Activated CD8-positive, alpha-beta T cell treated with anti-CD3 and anti-CD28 coated beads for 36 hours (primary cell): ENCODE measurements at regions not wholly inside any gene's neighbourhood (a gene's known extent, or its start where the extent isn't known, plus 50 kb on each side); places are given as distances from the start of the nearest gene placed in this dataset.

Source experiments
- ATAC-seq: fragments of 200-7000 bp; cut with Tn5 transposase; one replicate; pipeline ENCODE4 v1.10.0; 2021; ENCODE audit warnings: mild to moderate bottlenecking, moderate library complexity
- CTCF ChIA-PET: fragments of 350-600 bp; sonication (Branson Sonifier 250); formaldehyde crosslinking; loops from one replicate; lab custom pipeline; 2021; ENCODE audit warnings: antibody characterized with exemption; lab: Charles Lee
- POLR2A ChIA-PET: fragments of 350-600 bp; sonication (Branson Sonifier 250); formaldehyde crosslinking; loops from one replicate; lab custom pipeline; 2021; ENCODE audit warnings: antibody characterized with exemption; lab: Charles Lee
- DNase-seq: peaks from one replicate; pipeline ENCODE4 v3.0.0-alpha.2; 2020
- H3K27ac Mint-ChIP-seq: one replicate; pipeline ENCODE4 v1.8.0; 2021; ENCODE audit warnings: mild to moderate bottlenecking, mixed read lengths
- H3K27me3 Mint-ChIP-seq: one replicate; pipeline ENCODE4 v1.8.0; 2021; ENCODE audit warnings: mixed read lengths
- H3K36me3 Mint-ChIP-seq: one replicate; pipeline ENCODE4 v1.8.0; 2021; ENCODE audit warnings: low read depth, mixed read lengths
- H3K4me1 Mint-ChIP-seq: one replicate; pipeline ENCODE4 v1.8.0; 2021; ENCODE audit warnings: low read depth, mixed read lengths
- H3K4me3 Mint-ChIP-seq: one replicate; pipeline ENCODE4 v1.8.0; 2021; ENCODE audit warnings: mild to moderate bottlenecking, moderate library complexity, mixed read lengths
- H3K9me3 Mint-ChIP-seq: one replicate; pipeline ENCODE4 v1.8.0; 2021; ENCODE audit warnings: mixed read lengths
- intact Hi-C: fragments of 100-400 bp; cut with micrococcal nuclease; formaldehyde crosslinking; loops from one replicate; pipeline ENCODE4 v1.10.0; 2022
- TF ChIP-seq, protein P1 (sequence below): fragments of 200-600 bp; IDR thresholded peaks from one replicate; pipeline ENCODE4 v1.8.0; 2022; ENCODE audit warnings: antibody characterized with exemption, mild to moderate bottlenecking

DNA sequence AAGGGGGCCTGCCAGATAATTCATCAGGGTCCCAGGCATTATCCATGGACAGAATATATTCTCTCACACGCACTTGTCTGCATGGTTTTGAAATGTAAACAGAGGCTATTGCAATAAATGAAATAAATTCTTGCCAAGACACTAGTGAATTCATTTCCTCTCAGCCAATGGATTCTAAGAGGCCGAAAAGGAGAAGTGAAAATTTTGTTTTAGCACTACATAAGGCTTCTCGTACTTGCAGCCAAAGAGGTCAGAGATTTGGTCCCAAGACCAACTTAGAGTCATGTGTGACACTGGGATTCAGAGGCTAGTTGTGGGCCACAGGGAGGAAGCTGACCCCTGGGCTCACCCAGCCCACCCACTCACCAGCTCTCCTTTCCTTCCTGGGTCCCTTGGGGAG is 184.1 kb upstream of the GLI2 start:
- Mint-ChIP-seq H3K27me3 (peaks cover 12% of the 10 kb centered on the region), H3K4me3 (no peak overlapping the region), H3K27ac (no peak overlapping the region), H3K9me3 (no peaks in the 10 kb centered on the region), H3K4me1 (peaks cover 4% of the 10 kb centered on the region), H3K36me3 (no peaks in the 10 kb centered on the region)
- DNase-seq = no peak
- ATAC-seq = no peak
- TF ChIP-seq, protein P1, sequence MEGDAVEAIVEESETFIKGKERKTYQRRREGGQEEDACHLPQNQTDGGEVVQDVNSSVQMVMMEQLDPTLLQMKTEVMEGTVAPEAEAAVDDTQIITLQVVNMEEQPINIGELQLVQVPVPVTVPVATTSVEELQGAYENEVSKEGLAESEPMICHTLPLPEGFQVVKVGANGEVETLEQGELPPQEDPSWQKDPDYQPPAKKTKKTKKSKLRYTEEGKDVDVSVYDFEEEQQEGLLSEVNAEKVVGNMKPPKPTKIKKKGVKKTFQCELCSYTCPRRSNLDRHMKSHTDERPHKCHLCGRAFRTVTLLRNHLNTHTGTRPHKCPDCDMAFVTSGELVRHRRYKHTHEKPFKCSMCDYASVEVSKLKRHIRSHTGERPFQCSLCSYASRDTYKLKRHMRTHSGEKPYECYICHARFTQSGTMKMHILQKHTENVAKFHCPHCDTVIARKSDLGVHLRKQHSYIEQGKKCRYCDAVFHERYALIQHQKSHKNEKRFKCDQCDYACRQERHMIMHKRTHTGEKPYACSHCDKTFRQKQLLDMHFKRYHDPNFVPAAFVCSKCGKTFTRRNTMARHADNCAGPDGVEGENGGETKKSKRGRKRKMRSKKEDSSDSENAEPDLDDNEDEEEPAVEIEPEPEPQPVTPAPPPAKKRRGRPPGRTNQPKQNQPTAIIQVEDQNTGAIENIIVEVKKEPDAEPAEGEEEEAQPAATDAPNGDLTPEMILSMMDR = no peak
- ChIA-PET POLR2A (interaction anchor here (0.7 kb wide), 1 partner anchor 32 kb away, joined by 3 read pairs; no protein-coding TSS in a partner anchor), CTCF (interaction anchor here (2.7 kb wide), 1 partner anchor 208 kb away, joined by 7 read pairs; no protein-coding TSS in a partner anchor)
- intact Hi-C loops = no loop called here

DNA sequence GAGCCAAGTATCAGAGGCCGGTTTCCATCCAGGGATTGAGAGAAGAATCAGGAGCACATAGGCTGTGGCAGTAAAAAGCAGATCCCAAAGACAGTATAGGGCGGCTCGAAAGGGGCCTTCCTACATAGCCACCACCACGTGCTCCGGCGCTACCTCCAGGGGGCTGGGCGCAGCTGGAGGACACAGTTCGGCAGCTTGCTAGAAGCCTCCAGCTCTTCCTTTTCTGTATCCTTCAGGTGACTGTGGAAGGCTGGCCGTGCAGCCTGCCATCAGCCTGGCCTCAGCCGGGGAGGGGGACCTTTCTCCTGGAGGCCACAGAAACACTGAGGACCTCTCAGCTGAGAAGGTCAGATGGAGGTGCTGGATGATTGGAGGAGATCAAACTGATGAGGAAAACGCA is 183.6 kb upstream of the GLI2 start:
- POLR2A ChIA-PET = no interaction called here
- H3K27me3 Mint-ChIP-seq = peaks cover 12% of the 10 kb centered on the region
- intact Hi-C loops = no loop called here
- H3K9me3 Mint-ChIP-seq = no peaks in the 10 kb centered on the region
- TF ChIP-seq, protein P1 = no peak
- no peak overlapping the region for H3K4me3 Mint-ChIP-seq
- CTCF ChIA-PET = interaction anchor here (1.6 to 2.7 kb wide), 2 partner anchors 128 to 208 kb away, joined by 7 read pairs; no protein-coding TSS in a partner anchor
- H3K4me1 Mint-ChIP-seq = peaks cover 4% of the 10 kb centered on the region
- no peaks in the 10 kb centered on the region for H3K36me3 Mint-ChIP-seq
- DNase-seq (no peak), ATAC-seq (no peak)
- no peak overlapping the region for H3K27ac Mint-ChIP-seq

DNA sequence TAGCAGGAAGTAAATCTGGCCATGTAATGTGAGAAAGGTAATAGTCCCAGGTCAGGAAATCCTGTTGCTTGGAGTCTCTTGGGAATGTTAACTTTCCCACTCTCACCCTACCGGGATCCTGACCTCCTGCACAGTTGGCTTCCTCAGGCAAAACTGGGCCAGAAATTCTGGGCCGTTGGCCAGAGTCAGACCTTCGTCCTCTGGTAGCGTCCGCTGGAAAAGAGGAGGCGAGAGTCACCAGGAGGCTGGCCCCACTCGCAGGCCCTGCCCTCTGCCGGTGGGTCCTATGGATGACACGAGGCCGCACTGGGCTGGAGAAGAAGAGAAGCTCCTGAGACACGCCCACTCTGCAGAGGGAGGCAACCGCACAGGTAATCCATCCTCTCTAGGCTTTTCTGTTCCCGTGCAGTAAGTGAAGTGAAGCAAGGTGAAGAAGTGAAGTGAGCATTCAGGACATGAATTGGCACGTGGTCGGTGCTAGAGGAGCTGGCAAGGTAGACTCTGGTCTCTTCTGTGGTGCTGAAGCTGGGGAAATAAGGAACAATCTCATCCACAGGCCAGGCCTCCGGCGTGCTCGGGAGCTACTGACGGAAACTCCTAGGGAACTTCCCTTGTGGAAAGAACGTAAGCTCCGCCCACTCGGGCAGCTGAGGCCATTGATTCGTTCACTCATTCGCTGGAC is 182.7 kb upstream of the GLI2 start:
- H3K36me3 Mint-ChIP-seq = no peaks in the 10 kb centered on the region
- peak; percentile 57 for DNase-seq
- no peak overlapping the region for H3K27ac Mint-ChIP-seq
- H3K4me1 Mint-ChIP-seq = peaks cover 4% of the 10 kb centered on the region
- intact Hi-C loops = no loop called here
- POLR2A ChIA-PET = interaction anchor here (0.5 kb wide), 1 partner anchor 1017 kb away, joined by 3 read pairs; no protein-coding TSS in a partner anchor
- ATAC-seq = peak; percentile 89
- no peaks in the 10 kb centered on the region for H3K9me3 Mint-ChIP-seq
- H3K27me3 Mint-ChIP-seq = peaks cover 12% of the 10 kb centered on the region
- H3K4me3 Mint-ChIP-seq = no peak overlapping the region
- TF ChIP-seq, protein P1 = peak; percentile 55
- CTCF ChIA-PET = interaction anchor here (1.0 to 2.7 kb wide), 4 partner anchors 32 to 209 kb away, joined by 3 to 7 read pairs (median 6); no protein-coding TSS in a partner anchor

DNA sequence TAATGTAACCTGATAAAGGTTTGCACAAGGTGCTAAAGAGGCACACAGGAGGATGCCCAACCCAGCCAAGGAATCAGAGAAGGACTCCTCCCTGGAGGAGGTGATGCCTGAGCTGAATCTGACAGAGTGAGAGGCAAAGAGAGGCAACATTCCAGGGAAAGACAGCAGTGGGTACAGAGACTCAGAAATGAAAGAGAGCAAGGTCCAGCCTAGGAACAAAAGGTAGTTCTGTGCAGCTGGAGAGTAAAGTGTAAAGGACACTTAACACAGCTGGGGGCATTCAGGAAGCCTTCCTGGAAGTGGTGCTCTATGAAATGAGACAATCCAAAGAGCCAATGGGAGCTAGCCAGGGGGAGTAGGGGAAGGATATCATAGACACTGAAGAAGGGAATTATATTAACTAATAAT is 181.0 kb upstream of the GLI2 start:
- no peak for ATAC-seq
- TF ChIP-seq, protein P1 = no peak
- POLR2A ChIA-PET = no interaction called here
- Mint-ChIP-seq H3K4me3 (no peak overlapping the region), H3K4me1 (peaks cover 4% of the 10 kb centered on the region), H3K9me3 (no peaks in the 10 kb centered on the region), H3K27ac (no peak overlapping the region), H3K27me3 (peaks cover 14% of the 10 kb centered on the region), H3K36me3 (no peaks in the 10 kb centered on the region)
- CTCF ChIA-PET = interaction anchor here (0.9 kb wide), 1 partner anchor 211 kb away, joined by 4 read pairs; no protein-coding TSS in a partner anchor
- no peak for DNase-seq
- intact Hi-C loops = no loop called here

DNA sequence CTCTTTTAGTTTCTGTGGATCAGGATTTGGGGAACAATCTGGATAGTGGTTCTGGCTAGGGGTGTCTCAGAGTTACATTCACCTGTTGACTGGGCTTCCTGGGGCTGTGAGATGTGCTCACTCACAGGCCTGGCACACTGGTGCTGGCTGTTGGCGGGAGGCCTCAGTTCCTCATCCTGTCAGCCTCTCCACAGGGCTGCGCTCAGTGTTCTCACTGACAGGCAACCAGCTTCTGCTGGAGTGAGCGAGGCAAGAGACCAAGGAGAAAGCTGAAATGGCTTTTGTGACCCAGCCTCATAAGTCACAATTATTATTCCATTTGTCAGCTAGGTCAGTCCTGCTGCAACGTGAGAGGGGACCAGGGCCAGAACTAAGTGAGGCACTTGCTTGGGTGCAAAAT is 180.6 kb upstream of the GLI2 start:
- ChIA-PET CTCF (interaction anchor here (0.9 kb wide), 1 partner anchor 212 kb away, joined by 4 read pairs; no protein-coding TSS in a partner anchor), POLR2A (no interaction called here)
- ATAC-seq (no peak), DNase-seq (no peak)
- H3K9me3 Mint-ChIP-seq = no peaks in the 10 kb centered on the region
- no peak overlapping the region for H3K27ac Mint-ChIP-seq
- H3K27me3 Mint-ChIP-seq = peaks cover 14% of the 10 kb centered on the region
- H3K4me3 Mint-ChIP-seq = no peak overlapping the region
- TF ChIP-seq, protein P1 = no peak
- peaks cover 4% of the 10 kb centered on the region for H3K4me1 Mint-ChIP-seq
- intact Hi-C loops = no loop called here
- no peaks in the 10 kb centered on the region for H3K36me3 Mint-ChIP-seq
